HEK293T (cell line): ENCODE measurements at regions not wholly inside any gene's neighbourhood (a gene's known extent, or its start where the extent isn't known, plus 50 kb on each side); places are given as distances from the start of the nearest gene placed in this dataset.

Source experiments
- BHLHE40 ChIP-seq: fragments of 450-650 bp; IDR thresholded peaks from 2 replicates; pipeline ENCODE4 v1.6.1; 2016; ENCODE audit warnings: mild to moderate bottlenecking, moderate library complexity, borderline replicate concordance
- ELF4 ChIP-seq: fragments of 450-650 bp; IDR thresholded peaks from 2 replicates; pipeline ENCODE4 v1.6.1; 2017; ENCODE audit warnings: antibody characterized with exemption
- FOXK2 ChIP-seq: fragments of 450-650 bp; IDR thresholded peaks from 2 replicates; pipeline ENCODE4 v1.6.1; 2016; ENCODE audit warnings: mild to moderate bottlenecking
- FOXM1 ChIP-seq: fragments of 450-650 bp; IDR thresholded peaks from 2 replicates; pipeline ENCODE4 v1.6.1; 2017; ENCODE audit warnings: mild to moderate bottlenecking, borderline replicate concordance
- PKNOX1 ChIP-seq: fragments of 450-650 bp; IDR thresholded peaks from 2 replicates; pipeline ENCODE4 v1.6.1; 2016

GRCh38 chr12:88310069-88310468, 168.0 kb downstream of the TMTC3 start:
- TF ChIP-seq BHLHE40 (no peak), FOXM1 (no peak), PKNOX1 (no peak), FOXK2 (no peak), ELF4 (no peak)
